HEK293 (cell line): ENCODE measurements at regions not wholly inside any gene's neighbourhood (a gene's known extent, or its start where the extent isn't known, plus 50 kb on each side); places are given as distances from the start of the nearest gene placed in this dataset.

Source experiments
- CTCF ChIA-PET: fragments of 350-600 bp; formaldehyde crosslinking; extraction: SDS; loops from one replicate; lab custom pipeline; 2021; ENCODE audit warnings: antibody characterized with exemption; lab: Yijun Ruan, JAX
- POLR2A ChIA-PET: fragments of 300-600 bp; formaldehyde crosslinking; extraction: SDS; loops from one replicate; lab custom pipeline; 2020; ENCODE audit warnings: antibody characterized with exemption, inconsistent platforms; lab: Yijun Ruan, JAX
- H3K27ac ChIP-seq: fragments of 200-500 bp; sonication (Bioruptor generic); 2 replicates; pipeline ENCODE4 v1.5.1; 2014; ENCODE audit warnings: low read depth, low read length, control low read depth, inconsistent platforms; ENCODE audit errors: extremely low read depth
- H3K36me3 ChIP-seq, 2 experiments: fragments of 200-500 bp in 1 of 2; sonication (Bioruptor generic) in 1 of 2; 1 replicate in 1 of 2; 2 replicates in 1 of 2; pipeline ENCODE4 v1.5.1; 2014 to 2017; ENCODE audit warnings: inconsistent platforms in 2 of 2, low read length in 2 of 2; ENCODE audit not compliant: control insufficient read depth in 2 of 2, insufficient read depth in 1 of 2
- H3K4me1 ChIP-seq: fragments of 200-500 bp; sonication (Bioruptor generic); 2 replicates; pipeline ENCODE4 v1.5.1; 2014; ENCODE audit warnings: mild to moderate bottlenecking, low read length, inconsistent platforms; ENCODE audit not compliant: control insufficient read depth, insufficient read depth
- H3K4me3 ChIP-seq: 2 replicates; pipeline ENCODE4 v1.5.1; 2011; ENCODE audit warnings: low read depth, mild to moderate bottlenecking, control low read depth, low read length, moderate library complexity
- H3K9me3 ChIP-seq: fragments of 200-500 bp; sonication (Bioruptor generic); 2 replicates; pipeline ENCODE4 v1.5.1; 2014; ENCODE audit warnings: low read depth, low read length, inconsistent platforms; ENCODE audit not compliant: control insufficient read depth, insufficient read depth
- GLIS2 ChIP-seq: fragments of 450-650 bp; formaldehyde crosslinking; IDR thresholded peaks from 2 replicates; pipeline ENCODE4 v1.5.1; 2016; ENCODE audit warnings: missing biosample characterization, missing genetic modification characterization
- IKZF3 ChIP-seq: fragments of 450-650 bp; IDR thresholded peaks from 2 replicates; pipeline ENCODE4 v1.5.0; 2018; ENCODE audit warnings: missing biosample characterization, mild to moderate bottlenecking, missing genetic modification characterization, moderate library complexity
- KLF1 ChIP-seq: fragments of 450-650 bp; formaldehyde crosslinking; IDR thresholded peaks from 2 replicates; pipeline ENCODE4 v1.5.1; 2016; ENCODE audit warnings: missing biosample characterization, missing genetic modification characterization
- KLF16 ChIP-seq: fragments of 450-650 bp; formaldehyde crosslinking; IDR thresholded peaks from 2 replicates; pipeline ENCODE4 v1.5.1; 2017; ENCODE audit warnings: missing biosample characterization, missing genetic modification characterization
- PBX3 ChIP-seq: sonication (generic); formaldehyde crosslinking; IDR thresholded peaks from 2 replicates; pipeline ENCODE4 v1.8.1; 2022; ENCODE audit warnings: mild to moderate bottlenecking, moderate library complexity, missing genetic modification reagents
- RBAK ChIP-seq: fragments of 450-650 bp; formaldehyde crosslinking; IDR thresholded peaks from 2 replicates; pipeline ENCODE4 v1.5.1; 2016; ENCODE audit warnings: missing biosample characterization, missing genetic modification characterization
- SCRT1 ChIP-seq: fragments of 450-650 bp; formaldehyde crosslinking; IDR thresholded peaks from 2 replicates; pipeline ENCODE4 v1.5.1; 2016; ENCODE audit warnings: missing biosample characterization, missing genetic modification characterization, borderline replicate concordance
- SCRT2 ChIP-seq: fragments of 450-650 bp; formaldehyde crosslinking; IDR thresholded peaks from 2 replicates; pipeline ENCODE4 v1.5.1; 2016; ENCODE audit warnings: missing biosample characterization, missing genetic modification characterization
- SP2 ChIP-seq: fragments of 450-650 bp; formaldehyde crosslinking; IDR thresholded peaks from 2 replicates; pipeline ENCODE4 v1.5.1; 2016; ENCODE audit warnings: missing biosample characterization, missing genetic modification characterization
- ZNF10 ChIP-seq: fragments of 450-650 bp; formaldehyde crosslinking; IDR thresholded peaks from 2 replicates; pipeline ENCODE4 v1.5.1; 2017; ENCODE audit warnings: missing biosample characterization, missing genetic modification characterization
- ZNF19 ChIP-seq: fragments of 450-650 bp; formaldehyde crosslinking; IDR thresholded peaks from 2 replicates; pipeline ENCODE4; 2016; ENCODE audit warnings: missing biosample characterization, missing genetic modification characterization, low read depth
- ZNF211 ChIP-seq: fragments of 450-650 bp; formaldehyde crosslinking; IDR thresholded peaks from 2 replicates; pipeline ENCODE4 v1.5.1; 2016; ENCODE audit warnings: low read depth, missing biosample characterization, missing genetic modification characterization
- ZNF214 ChIP-seq: fragments of 450-650 bp; formaldehyde crosslinking; IDR thresholded peaks from 2 replicates; pipeline ENCODE4 v1.5.1; 2017; ENCODE audit warnings: missing biosample characterization, mild to moderate bottlenecking, missing genetic modification characterization, borderline replicate concordance
- ZNF239 ChIP-seq: fragments of 450-650 bp; formaldehyde crosslinking; IDR thresholded peaks from 2 replicates; pipeline ENCODE4 v1.5.1; 2016; ENCODE audit warnings: missing biosample characterization, missing genetic modification characterization
- ZNF248 ChIP-seq: fragments of 450-650 bp; formaldehyde crosslinking; IDR thresholded peaks from 2 replicates; pipeline ENCODE4 v1.5.1; 2017; ENCODE audit warnings: missing biosample characterization, missing genetic modification characterization
- ZNF311 ChIP-seq: fragments of 450-650 bp; formaldehyde crosslinking; IDR thresholded peaks from 2 replicates; pipeline ENCODE4 v1.5.1; 2017; ENCODE audit warnings: missing biosample characterization, missing genetic modification characterization, borderline replicate concordance
- ZNF404 ChIP-seq: fragments of 450-650 bp; formaldehyde crosslinking; IDR thresholded peaks from 2 replicates; pipeline ENCODE4 v1.5.1; 2017; ENCODE audit warnings: missing biosample characterization, missing genetic modification characterization
- ZNF426 ChIP-seq: fragments of 450-650 bp; formaldehyde crosslinking; IDR thresholded peaks from 2 replicates; pipeline ENCODE4 v1.5.1; 2017; ENCODE audit warnings: missing biosample characterization, missing genetic modification characterization, mild to moderate bottlenecking, inconsistent platforms, moderate library complexity
- ZNF449 ChIP-seq: fragments of 450-650 bp; formaldehyde crosslinking; IDR thresholded peaks from 2 replicates; pipeline ENCODE4 v1.5.1; 2017; ENCODE audit warnings: missing biosample characterization, mild to moderate bottlenecking, missing genetic modification characterization, moderate library complexity
- ZNF473 ChIP-seq: fragments of 450-650 bp; formaldehyde crosslinking; IDR thresholded peaks from 2 replicates; pipeline ENCODE4 v1.5.1; 2017; ENCODE audit warnings: missing biosample characterization, missing genetic modification characterization
- ZNF501 ChIP-seq: fragments of 450-650 bp; formaldehyde crosslinking; IDR thresholded peaks from 2 replicates; pipeline ENCODE4 v1.5.1; 2016; ENCODE audit warnings: missing biosample characterization, missing genetic modification characterization
- ZNF521 ChIP-seq: fragments of 450-650 bp; formaldehyde crosslinking; IDR thresholded peaks from 2 replicates; pipeline ENCODE4 v1.5.1; 2017; ENCODE audit warnings: missing biosample characterization, mild to moderate bottlenecking, missing genetic modification characterization
- ZNF571 ChIP-seq: fragments of 450-650 bp; formaldehyde crosslinking; IDR thresholded peaks from 2 replicates; pipeline ENCODE4 v1.5.0; 2017; ENCODE audit warnings: missing biosample characterization, missing genetic modification characterization
- ZNF623 ChIP-seq: fragments of 450-650 bp; formaldehyde crosslinking; IDR thresholded peaks from 2 replicates; pipeline ENCODE4 v1.5.1; 2016; ENCODE audit warnings: missing biosample characterization, missing genetic modification characterization
- ZNF660 ChIP-seq: fragments of 450-650 bp; IDR thresholded peaks from 2 replicates; pipeline ENCODE4 v1.5.1; 2018; ENCODE audit warnings: missing biosample characterization, mild to moderate bottlenecking, missing genetic modification characterization
- ZNF692 ChIP-seq: fragments of 450-650 bp; formaldehyde crosslinking; IDR thresholded peaks from 2 replicates; pipeline ENCODE4 v1.5.1; 2016; ENCODE audit warnings: missing biosample characterization, missing genetic modification characterization
- ZXDB ChIP-seq: fragments of 450-650 bp; formaldehyde crosslinking; IDR thresholded peaks from 2 replicates; pipeline ENCODE4 v1.5.1; 2016; ENCODE audit warnings: missing biosample characterization, missing genetic modification characterization
- TF ChIP-seq, protein P1 (sequence below): fragments of 450-650 bp; formaldehyde crosslinking; IDR thresholded peaks from 2 replicates; pipeline ENCODE4 v1.5.1; 2016; ENCODE audit warnings: missing biosample characterization, missing genetic modification characterization
- TF ChIP-seq, protein P2 (sequence below): fragments of 450-650 bp; formaldehyde crosslinking; IDR thresholded peaks from 2 replicates; pipeline ENCODE4 v1.5.1; 2016; ENCODE audit warnings: missing biosample characterization, missing genetic modification characterization

- TF ChIP-seq, protein P1, sequence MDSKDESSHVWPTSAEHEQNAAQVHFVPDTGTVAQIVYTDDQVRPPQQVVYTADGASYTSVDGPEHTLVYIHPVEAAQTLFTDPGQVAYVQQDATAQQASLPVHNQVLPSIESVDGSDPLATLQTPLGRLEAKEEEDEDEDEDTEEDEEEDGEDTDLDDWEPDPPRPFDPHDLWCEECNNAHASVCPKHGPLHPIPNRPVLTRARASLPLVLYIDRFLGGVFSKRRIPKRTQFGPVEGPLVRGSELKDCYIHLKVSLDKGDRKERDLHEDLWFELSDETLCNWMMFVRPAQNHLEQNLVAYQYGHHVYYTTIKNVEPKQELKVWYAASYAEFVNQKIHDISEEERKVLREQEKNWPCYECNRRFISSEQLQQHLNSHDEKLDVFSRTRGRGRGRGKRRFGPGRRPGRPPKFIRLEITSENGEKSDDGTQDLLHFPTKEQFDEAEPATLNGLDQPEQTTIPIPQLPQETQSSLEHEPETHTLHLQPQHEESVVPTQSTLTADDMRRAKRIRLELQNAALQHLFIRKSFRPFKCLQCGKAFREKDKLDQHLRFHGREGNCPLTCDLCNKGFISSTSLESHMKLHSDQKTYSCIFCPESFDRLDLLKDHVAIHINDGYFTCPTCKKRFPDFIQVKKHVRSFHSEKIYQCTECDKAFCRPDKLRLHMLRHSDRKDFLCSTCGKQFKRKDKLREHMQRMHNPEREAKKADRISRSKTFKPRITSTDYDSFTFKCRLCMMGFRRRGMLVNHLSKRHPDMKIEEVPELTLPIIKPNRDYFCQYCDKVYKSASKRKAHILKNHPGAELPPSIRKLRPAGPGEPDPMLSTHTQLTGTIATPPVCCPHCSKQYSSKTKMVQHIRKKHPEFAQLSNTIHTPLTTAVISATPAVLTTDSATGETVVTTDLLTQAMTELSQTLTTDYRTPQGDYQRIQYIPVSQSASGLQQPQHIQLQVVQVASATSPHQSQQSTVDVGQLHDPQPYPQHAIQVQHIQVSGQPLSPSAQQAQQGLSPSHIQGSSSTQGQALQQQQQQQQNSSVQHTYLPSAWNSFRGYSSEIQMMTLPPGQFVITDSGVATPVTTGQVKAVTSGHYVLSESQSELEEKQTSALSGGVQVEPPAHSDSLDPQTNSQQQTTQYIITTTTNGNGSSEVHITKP (tag by site-specific recombination) = no peak
- TF ChIP-seq ZNF571 (no peak), ZNF214 (tag by site-specific recombination) (no peak)
These were observed 59.4 kb upstream of the KHDRBS2 start (continued) for GRCh38 chr6:62345446-62345845.

DNA sequence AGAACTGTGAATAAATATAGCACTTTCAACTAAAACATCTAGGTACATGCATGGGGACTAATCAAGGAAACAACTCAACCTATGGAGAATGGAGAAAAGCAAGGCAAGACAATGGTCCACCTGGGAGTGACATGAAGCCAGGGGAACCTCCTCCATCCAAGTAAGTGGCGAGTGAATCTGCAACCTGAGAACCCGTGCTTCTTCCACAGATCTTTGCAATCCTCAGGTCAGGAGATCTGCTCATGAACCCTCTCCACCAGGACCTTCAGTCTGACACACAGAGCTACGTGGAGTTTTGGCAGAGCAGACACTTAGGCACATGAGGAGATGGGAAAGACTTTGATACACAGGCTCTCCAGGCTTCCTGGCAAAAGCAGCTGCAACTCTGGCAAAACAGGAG is 58.8 kb upstream of the KHDRBS2 start:
- ChIA-PET CTCF (no interaction called here), POLR2A (no interaction called here)
- no peak overlapping the region for H3K27ac ChIP-seq
- H3K4me1 ChIP-seq = no peaks in the 10 kb centered on the region
- H3K9me3 ChIP-seq = no peaks in the 10 kb centered on the region
- no peaks in the 10 kb centered on the region for H3K36me3 ChIP-seq
- no peak overlapping the region for H3K4me3 ChIP-seq
- no peak for TF ChIP-seq ZNF660
- TF ChIP-seq ZNF692 (tag by site-specific recombination) = no peak
- TF ChIP-seq ZNF211 (tag by site-specific recombination) = no peak
- no peak for TF ChIP-seq GLIS2 (tag by site-specific recombination)
- no peak for TF ChIP-seq KLF1 (tag by site-specific recombination)
- TF ChIP-seq SCRT2 = no peak
- no peak for TF ChIP-seq SP2 (tag by site-specific recombination)
- TF ChIP-seq, protein P2, sequence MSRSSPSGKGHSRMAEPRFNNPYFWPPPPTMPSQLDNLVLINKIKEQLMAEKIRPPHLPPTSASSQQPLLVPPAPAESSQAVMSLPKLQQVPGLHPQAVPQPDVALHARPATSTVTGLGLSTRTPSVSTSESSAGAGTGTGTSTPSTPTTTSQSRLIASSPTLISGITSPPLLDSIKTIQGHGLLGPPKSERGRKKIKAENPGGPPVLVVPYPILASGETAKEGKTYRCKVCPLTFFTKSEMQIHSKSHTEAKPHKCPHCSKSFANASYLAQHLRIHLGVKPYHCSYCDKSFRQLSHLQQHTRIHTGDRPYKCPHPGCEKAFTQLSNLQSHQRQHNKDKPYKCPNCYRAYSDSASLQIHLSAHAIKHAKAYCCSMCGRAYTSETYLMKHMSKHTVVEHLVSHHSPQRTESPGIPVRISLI (tag by site-specific recombination) = no peak
- TF ChIP-seq ZNF311 (tag by site-specific recombination) = no peak
- TF ChIP-seq ZXDB = no peak
- no peak for TF ChIP-seq ZNF239
- TF ChIP-seq ZNF426 (tag by site-specific recombination) = no peak
- TF ChIP-seq ZNF404 (tag by site-specific recombination) = no peak
- TF ChIP-seq ZNF248 (tag by site-specific recombination) = no peak
- TF ChIP-seq ZNF623 = no peak
- TF ChIP-seq RBAK (tag by site-specific recombination) = no peak

DNA sequence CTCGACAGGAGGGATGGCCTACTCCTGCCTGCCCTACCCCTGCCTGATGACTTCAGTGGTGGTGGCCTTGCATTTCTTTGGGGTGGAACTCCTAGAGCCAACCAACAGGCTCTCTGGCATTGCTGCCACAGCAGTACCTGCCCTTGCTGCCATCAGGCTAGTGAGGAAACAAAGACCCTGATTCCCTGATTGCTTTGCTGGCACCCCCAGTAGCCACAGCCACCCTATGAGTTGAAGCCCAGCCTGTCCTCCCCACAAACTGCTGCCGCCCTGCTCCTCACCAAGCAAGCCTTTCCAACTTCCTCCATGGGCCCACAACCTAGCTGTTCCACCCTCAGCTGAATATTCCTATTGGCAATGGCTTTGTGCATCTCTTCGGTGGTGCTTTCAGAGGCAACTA is 52.5 kb upstream of the KHDRBS2 start:
- no peaks in the 10 kb centered on the region for H3K9me3 ChIP-seq
- H3K27ac ChIP-seq = no peak overlapping the region
- CTCF ChIA-PET = no interaction called here
- no peak overlapping the region for H3K4me3 ChIP-seq
- H3K4me1 ChIP-seq = no peaks in the 10 kb centered on the region
- POLR2A ChIA-PET = no interaction called here
- no peaks in the 10 kb centered on the region for H3K36me3 ChIP-seq
- TF ChIP-seq ZNF19 (tag by site-specific recombination) = no peak
- no peak for TF ChIP-seq ZNF449 (tag by site-specific recombination)
- TF ChIP-seq KLF16 = no peak
- TF ChIP-seq ZNF473 = no peak
- TF ChIP-seq SCRT1 (tag by site-specific recombination) = no peak
- no peak for TF ChIP-seq ZNF10 (tag by site-specific recombination)
- no peak for TF ChIP-seq IKZF3
- TF ChIP-seq ZNF521 = no peak
- no peak for TF ChIP-seq PBX3
- TF ChIP-seq ZNF501 = no peak
